ENCODE measurements at regions not wholly inside any gene's neighbourhood (a gene's known extent, or its start where the extent isn't known, plus 50 kb on each side); places are given as distances from the start of the nearest gene placed in this dataset.

- TF ChIP-seq CTCF (IDR thresholded peaks at IDR 0.05; ENCODE audit: poor library complexity) (no peak), EZH2phosphoT487 (IDR thresholded peaks at IDR 0.05; ENCODE audit: low read depth, severe bottlenecking, unreplicated experiment) (no peak)
Measured at GRCh38 chr21:43305811-43306311, 121.1 kb downstream of the SIK1 start.
